GM23248 (cell line): ENCODE measurements at regions not wholly inside any gene's neighbourhood (a gene's known extent, or its start where the extent isn't known, plus 50 kb on each side); places are given as distances from the start of the nearest gene placed in this dataset.

Experiments
- DNase-seq: peaks from one replicate; pipeline ENCODE4 v3.0.0-alpha.2; 2015
- H2AFZ ChIP-seq: fragments of 200-600 bp; sonication (generic); 2 replicates; pipeline ENCODE4 v1.6.1; 2016; ENCODE audit warnings: antibody characterized with exemption
- H3F3A ChIP-seq: fragments of 200-600 bp; sonication (generic); 2 replicates; pipeline ENCODE4 v1.6.1; 2016; ENCODE audit warnings: mild to moderate bottlenecking, antibody characterized with exemption, mixed run types; ENCODE audit not compliant: insufficient read depth
- H3K27ac ChIP-seq: fragments of 200-600 bp; sonication (generic); 2 replicates; pipeline ENCODE4 v1.5.1; 2016; ENCODE audit warnings: mild to moderate bottlenecking
- H3K27me3 ChIP-seq: fragments of 200-600 bp; sonication (generic); replicated peaks from 2 replicates; pipeline ENCODE4 v1.6.1; 2016; ENCODE audit warnings: mild to moderate bottlenecking; ENCODE audit not compliant: insufficient read depth
- H3K36me3 ChIP-seq: fragments of 200-600 bp; sonication (generic); 2 replicates; pipeline ENCODE4 v1.6.1; 2016; ENCODE audit warnings: low read depth, mild to moderate bottlenecking
- H3K4me1 ChIP-seq: fragments of 200-600 bp; sonication (generic); 2 replicates; pipeline ENCODE4 v1.6.1; 2016; ENCODE audit warnings: mild to moderate bottlenecking; ENCODE audit not compliant: insufficient read depth
- H3K4me2 ChIP-seq: fragments of 200-600 bp; sonication (generic); one replicate; pipeline ENCODE4 v1.6.1; 2016; ENCODE audit warnings: mild to moderate bottlenecking; ENCODE audit not compliant: unreplicated experiment
- H3K4me3 ChIP-seq: fragments of 200-600 bp; sonication (generic); 2 replicates; pipeline ENCODE4 v1.5.1; 2016; ENCODE audit warnings: mild to moderate bottlenecking
- H3K79me2 ChIP-seq: fragments of 200-600 bp; sonication (generic); 2 replicates; pipeline ENCODE4 v1.6.1; 2016; ENCODE audit warnings: mild to moderate bottlenecking; ENCODE audit not compliant: insufficient read depth
- H3K9ac ChIP-seq: fragments of 200-600 bp; sonication (generic); 2 replicates; pipeline ENCODE4 v1.6.1; 2016; ENCODE audit warnings: mild to moderate bottlenecking
- H3K9me2 ChIP-seq: fragments of 200-600 bp; sonication (generic); 2 replicates; pipeline ENCODE4 v1.6.1; 2016; ENCODE audit warnings: mixed run types, mild to moderate bottlenecking, moderate library complexity; ENCODE audit not compliant: insufficient read depth
- H3K9me3 ChIP-seq: fragments of 200-600 bp; sonication (generic); one replicate; pipeline ENCODE4 v1.6.1; 2017; ENCODE audit warnings: low read depth
- H4K20me1 ChIP-seq: fragments of 200-600 bp; sonication (generic); 2 replicates; pipeline ENCODE4 v1.6.0; 2016; ENCODE audit not compliant: insufficient read depth
- EZH2 ChIP-seq: fragments of 200-600 bp; sonication (generic); IDR thresholded peaks from 2 replicates; pipeline ENCODE4 v1.6.1; 2018; ENCODE audit warnings: antibody characterized with exemption, mild to moderate bottlenecking; ENCODE audit not compliant: insufficient read depth, poor library complexity, severe bottlenecking
- EZH2phosphoT487 ChIP-seq: fragments of 200-600 bp; sonication (generic); IDR thresholded peaks from 2 replicates; pipeline ENCODE4 v1.6.1; 2018; ENCODE audit warnings: antibody characterized with exemption, moderate library complexity, mild to moderate bottlenecking, low read depth; ENCODE audit not compliant: insufficient read depth
- WGBS, 2 experiments: methylation state at CpG; one replicate each; pipeline ENCODE4 v1.1.6; 2015 to 2017; ENCODE audit warnings: low lambda C conversion rate in 2 of 2, low coverage in 1 of 2; ENCODE audit errors: missing lambda C conversion rate in 2 of 2; 5-methylcytosine and 5-hydroxymethylcytosine counted together
- in situ Hi-C: fragments of 300-500 bp; cut with MboI; formaldehyde crosslinking; loops from 2 replicates; pipeline ENCODE4 v1.15.0; 2020

GRCh38 chr2:239857591-239857990, 167.6 kb downstream of the NDUFA10 start:
- Histone ChIP-seq H3K9ac (no peak overlapping the region), H3K4me1 (no peaks in the 10 kb centered on the region), H2AFZ (no peak overlapping the region), H3K9me3 (no peaks in the 10 kb centered on the region), H4K20me1 (no peaks in the 10 kb centered on the region), H3F3A (no peaks in the 10 kb centered on the region), H3K4me3 (no peak overlapping the region), H3K4me2 (no peak overlapping the region), H3K36me3 (no peaks in the 10 kb centered on the region), H3K79me2 (no peaks in the 10 kb centered on the region), H3K9me2 (no peaks in the 10 kb centered on the region), H3K27me3 (no peaks in the 10 kb centered on the region; the same call in none of the 2 replicates), H3K27ac (no peak overlapping the region)
- TF ChIP-seq EZH2 (no peak), EZH2phosphoT487 (no peak)
- 50 to 57% methylated on average over 1 of the region's 1 CpG for WGBS, 2 experiments
- no peak for DNase-seq
- in situ Hi-C loops = no loop called here

DNA sequence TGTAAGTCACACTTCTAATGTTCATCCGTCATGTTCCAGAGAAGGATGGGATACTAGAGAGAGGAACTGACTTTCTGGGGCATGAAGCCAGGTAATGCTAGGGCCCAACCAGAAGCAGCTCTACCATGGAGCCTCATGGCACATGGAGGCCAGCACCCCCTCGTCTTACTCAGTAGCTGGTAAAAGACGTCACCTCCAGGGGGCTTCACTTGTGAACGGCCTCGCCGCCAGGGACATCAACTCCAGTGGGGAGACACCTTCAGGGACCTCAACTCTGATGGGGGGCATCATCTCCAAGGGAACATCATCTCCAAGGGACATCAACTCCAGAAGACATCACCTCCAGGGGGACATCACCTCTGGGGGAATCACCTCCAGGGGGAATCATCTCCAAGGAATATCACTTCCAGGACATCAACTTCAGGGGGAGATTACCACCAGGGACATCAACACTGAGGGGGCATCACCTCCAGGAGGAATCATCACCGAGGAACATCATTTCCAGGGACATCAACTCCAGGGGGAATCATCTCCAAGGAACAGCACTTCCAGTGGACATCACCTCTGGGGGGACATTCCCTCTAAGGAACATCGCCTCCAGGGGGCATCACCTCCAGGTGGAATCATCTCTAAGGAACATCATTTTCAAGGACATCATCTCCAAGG, 168.4 kb downstream of the NDUFA10 start:
- no peaks in the 10 kb centered on the region for H3K9me2 ChIP-seq
- 62 to 68% methylated on average over 8 of the region's 8 CpGs for WGBS, 2 experiments
- H2AFZ ChIP-seq = no peak overlapping the region
- no peak for DNase-seq
- no peaks in the 10 kb centered on the region for H3K79me2 ChIP-seq
- H3K36me3 ChIP-seq = no peaks in the 10 kb centered on the region
- no peaks in the 10 kb centered on the region for H3K9me3 ChIP-seq
- no peaks in the 10 kb centered on the region for H3K4me1 ChIP-seq
- H3K4me2 ChIP-seq = no peak overlapping the region
- H3K27ac ChIP-seq = no peak overlapping the region
- no peaks in the 10 kb centered on the region for H3F3A ChIP-seq
- in situ Hi-C loops = no loop called here
- no peak overlapping the region for H3K9ac ChIP-seq
- H3K27me3 ChIP-seq = no peaks in the 10 kb centered on the region; the same call in none of the 2 replicates
- TF ChIP-seq EZH2phosphoT487 (no peak), EZH2 (no peak)
- no peak overlapping the region for H3K4me3 ChIP-seq
- H4K20me1 ChIP-seq = no peaks in the 10 kb centered on the region

GRCh38 chr2:239855863-239856587, 169.1 kb downstream of the NDUFA10 start:
- 17 to 20% methylated on average over 9 to 10 of the region's 10 CpGs for WGBS, 2 experiments
- Histone ChIP-seq H2AFZ (no peak overlapping the region), H3K9me3 (no peaks in the 10 kb centered on the region), H3K4me1 (no peaks in the 10 kb centered on the region), H3K9me2 (no peaks in the 10 kb centered on the region), H3K27ac (no peak overlapping the region), H3K36me3 (no peaks in the 10 kb centered on the region), H3K27me3 (no peaks in the 10 kb centered on the region; the same call in none of the 2 replicates), H3F3A (no peaks in the 10 kb centered on the region), H3K79me2 (no peaks in the 10 kb centered on the region), H4K20me1 (no peaks in the 10 kb centered on the region), H3K4me3 (no peak overlapping the region), H3K9ac (no peak overlapping the region), H3K4me2 (no peak overlapping the region)
- DNase-seq = no peak
- in situ Hi-C loops = no loop called here
- no peak for TF ChIP-seq EZH2
- TF ChIP-seq EZH2phosphoT487 = no peak

GRCh38 chr2:239854596-239854995, 170.5 kb downstream of the NDUFA10 start:
- H3K79me2 ChIP-seq = no peaks in the 10 kb centered on the region
- WGBS, 2 experiments = 14 to 18% methylated on average over 5 of the region's 5 CpGs
- no peak overlapping the region for H3K9ac ChIP-seq
- H3K4me3 ChIP-seq = no peak overlapping the region
- DNase-seq = no peak
- no peaks in the 10 kb centered on the region for H3K9me3 ChIP-seq
- no peak overlapping the region for H2AFZ ChIP-seq
- H3K36me3 ChIP-seq = no peaks in the 10 kb centered on the region
- in situ Hi-C loops = no loop called here
- TF ChIP-seq EZH2 = no peak
- TF ChIP-seq EZH2phosphoT487 = no peak
- no peaks in the 10 kb centered on the region for H4K20me1 ChIP-seq
- H3K4me2 ChIP-seq = no peak overlapping the region
- no peaks in the 10 kb centered on the region for H3K4me1 ChIP-seq
- no peaks in the 10 kb centered on the region for H3K9me2 ChIP-seq
- H3K27ac ChIP-seq = no peak overlapping the region
- no peaks in the 10 kb centered on the region; the same call in none of the 2 replicates for H3K27me3 ChIP-seq
- H3F3A ChIP-seq = no peaks in the 10 kb centered on the region
